ENCODE measurements at regions not wholly inside any gene's neighbourhood (a gene's known extent, or its start where the extent isn't known, plus 50 kb on each side); places are given as distances from the start of the nearest gene placed in this dataset.

DNA sequence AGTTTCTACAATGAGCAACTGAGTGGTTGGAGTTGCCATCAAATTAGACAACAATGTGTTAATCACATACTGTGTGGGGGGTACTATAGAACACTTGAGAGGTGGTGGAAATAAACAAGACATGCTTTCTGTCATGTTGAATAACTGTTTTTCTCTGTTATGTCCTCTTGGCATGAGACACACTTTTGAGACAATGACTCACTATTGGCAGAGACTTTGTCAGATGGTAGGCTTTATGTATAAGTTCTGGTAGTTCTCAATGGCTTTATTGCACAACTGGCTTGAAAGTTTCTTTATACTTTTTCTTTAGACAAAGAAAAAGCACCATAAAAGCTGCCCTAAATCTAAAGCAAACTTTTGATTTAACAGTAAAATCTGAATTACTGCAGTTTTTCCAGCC lies 578.7 kb downstream of the ADCYAP1 start:
- DNase-seq (ENCODE audit: low read depth, low spot score) = no peak

DNA sequence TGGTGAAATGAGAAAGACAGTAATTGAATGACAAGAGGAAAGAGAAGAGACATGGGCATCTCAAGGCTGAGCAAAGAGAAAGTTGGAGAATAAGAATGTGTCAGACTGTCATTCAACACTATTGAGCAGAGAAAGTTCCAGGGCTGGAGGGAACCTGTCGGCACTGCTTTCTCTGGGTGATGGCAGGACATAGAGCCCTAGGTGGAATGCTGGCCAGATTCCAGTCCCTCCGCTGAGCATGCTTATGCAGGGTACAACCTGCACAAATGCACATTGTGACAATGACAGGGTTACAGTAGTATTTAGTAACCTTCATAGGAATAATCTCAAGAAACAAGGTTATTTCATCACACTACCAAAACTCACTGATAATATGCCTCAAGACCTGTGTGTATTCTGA lies 582.8 kb downstream of the ADCYAP1 start:
- no peak for DNase-seq (ENCODE audit: low read depth, low spot score)

DNA sequence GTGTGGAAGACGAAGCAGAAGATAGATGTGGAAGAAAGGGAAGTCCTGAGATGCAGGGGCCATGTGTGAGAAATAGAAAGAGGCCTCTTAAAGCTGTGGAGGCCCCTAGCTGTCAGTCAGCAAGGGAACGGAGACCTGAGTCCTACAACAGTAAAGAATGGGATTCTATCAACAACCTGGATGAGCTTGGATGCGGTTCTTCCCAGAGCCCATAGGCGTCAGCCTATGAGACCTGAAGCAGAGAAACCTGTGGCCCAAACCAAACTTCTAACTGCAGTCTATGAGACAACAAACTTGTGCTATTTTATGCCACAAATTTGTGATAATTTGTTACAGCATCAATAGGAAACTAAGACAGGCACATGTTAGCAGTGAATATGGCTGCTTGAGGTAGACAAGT lies 583.7 kb downstream of the ADCYAP1 start:
- DNase-seq (ENCODE audit: low read depth, low spot score) = no peak

DNA sequence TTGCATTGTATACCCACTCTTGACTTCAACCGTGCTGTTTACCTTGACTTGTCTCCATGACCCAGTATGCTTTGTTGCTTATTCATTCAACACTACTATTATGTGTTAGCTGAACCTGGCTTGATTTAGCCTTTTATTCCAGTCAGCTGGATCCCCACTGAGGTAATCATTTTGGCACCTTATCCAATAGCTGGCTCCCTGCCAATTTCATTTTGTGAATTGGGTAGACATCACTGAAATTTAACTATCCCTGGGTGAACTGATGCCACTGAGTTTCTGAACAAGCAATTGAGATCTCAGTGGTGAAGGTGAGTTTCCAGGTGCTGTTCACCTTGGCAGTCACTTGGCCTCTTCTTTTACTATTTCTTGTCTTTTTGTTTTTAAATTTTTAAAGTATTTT lies 584.3 kb downstream of the ADCYAP1 start:
- DNase-seq (ENCODE audit: low read depth, low spot score) = no peak

DNA sequence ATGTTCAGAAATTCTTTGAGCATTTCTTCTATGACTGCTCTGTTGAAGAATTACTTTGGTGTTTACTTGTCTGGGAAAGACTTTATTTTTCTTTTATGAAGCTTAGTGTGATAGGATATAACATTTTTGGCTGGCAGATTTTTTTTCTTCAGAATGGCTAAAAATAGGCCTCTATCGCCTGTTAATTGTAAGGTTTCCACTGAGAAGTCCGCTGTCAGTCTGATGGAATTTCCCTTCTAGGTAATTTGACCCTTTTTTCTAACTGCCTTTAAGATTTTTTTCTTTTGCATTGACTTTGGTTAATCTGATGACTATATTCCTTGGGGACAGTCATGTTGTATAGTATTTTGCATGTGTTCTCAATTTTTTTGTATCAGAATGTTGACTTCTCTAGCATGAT lies 590.7 kb downstream of the ADCYAP1 start:
- no peak for DNase-seq (ENCODE audit: low read depth, low spot score)

DNA sequence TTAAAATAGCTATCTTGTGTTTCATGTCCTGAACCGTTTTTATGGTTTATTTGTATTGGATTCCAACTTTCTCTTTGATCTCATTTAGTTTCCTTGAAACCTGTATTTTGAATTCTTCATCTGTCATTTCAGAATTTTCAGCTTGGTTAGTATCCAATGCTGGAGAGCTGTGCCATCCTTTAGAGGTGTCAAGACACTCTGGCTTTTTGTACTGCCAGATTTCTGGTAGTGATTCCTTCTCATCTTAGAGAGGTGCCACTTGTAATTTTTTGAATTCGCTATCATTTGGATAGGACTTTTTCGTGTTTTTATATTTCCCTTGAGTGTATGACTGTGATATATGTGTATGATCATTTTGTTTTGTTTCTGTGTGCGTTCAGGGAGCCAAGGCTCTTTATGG lies 591.4 kb downstream of the ADCYAP1 start:
- no peak for DNase-seq (ENCODE audit: low read depth, low spot score)

DNA sequence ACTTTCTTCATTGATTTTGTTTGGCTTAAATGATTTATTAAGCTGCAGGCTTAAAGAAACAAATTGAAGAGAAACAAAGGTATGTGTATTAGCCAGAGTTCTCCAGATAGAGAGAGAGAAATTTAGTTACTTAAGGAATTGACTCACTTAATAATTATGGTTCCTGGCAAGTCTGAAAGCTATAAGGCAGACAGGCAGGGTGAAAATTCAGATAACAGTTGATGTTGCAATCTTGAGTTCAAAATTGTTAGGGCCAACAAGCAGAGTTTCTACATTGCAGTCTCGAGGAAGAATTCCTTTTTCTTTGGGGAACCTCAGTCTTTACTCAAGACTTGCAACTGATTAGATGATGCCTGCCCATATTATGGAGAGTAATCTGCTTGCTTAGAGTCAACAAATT lies 593.5 kb downstream of the ADCYAP1 start:
- DNase-seq (ENCODE audit: low read depth, low spot score) = no peak

DNA sequence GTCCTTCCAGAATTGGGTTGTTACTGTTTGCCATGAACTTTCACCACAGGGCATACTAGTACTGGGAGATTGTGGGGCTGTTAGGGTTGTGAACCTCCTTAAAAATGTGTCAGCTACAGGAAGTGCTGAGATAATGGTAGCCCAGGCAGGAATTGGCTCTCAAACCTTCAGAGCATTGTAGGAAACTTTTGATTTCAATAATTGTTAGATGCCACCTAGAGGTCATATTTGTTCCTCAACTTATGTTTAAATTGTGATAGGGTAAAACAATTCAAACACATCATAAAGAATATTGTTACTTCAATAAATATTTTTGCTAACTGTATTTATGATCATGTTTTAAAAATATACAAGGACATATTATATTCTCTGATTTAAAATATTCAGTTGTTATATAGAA lies 594.6 kb downstream of the ADCYAP1 start:
- DNase-seq (ENCODE audit: low read depth, low spot score) = no peak

DNA sequence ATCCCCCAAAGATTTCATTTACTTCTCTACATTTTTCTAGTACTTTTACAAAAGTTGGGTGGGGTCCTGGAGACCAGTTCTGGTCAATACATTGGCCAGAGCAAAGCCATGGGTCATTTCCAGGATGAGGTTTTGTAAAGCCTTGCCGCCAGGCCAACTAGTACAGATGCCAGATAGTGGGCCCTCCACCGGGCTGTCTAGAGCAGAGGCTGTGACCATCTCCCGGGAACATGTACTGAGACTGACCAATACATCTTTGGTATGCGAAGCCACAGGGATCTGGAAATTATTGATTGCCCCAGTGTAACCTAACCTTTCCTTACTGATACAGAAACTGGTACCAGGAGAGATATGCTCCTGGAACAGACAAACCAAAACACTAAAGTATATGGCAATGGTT lies 599.2 kb downstream of the ADCYAP1 start:
- no peak for DNase-seq (ENCODE audit: low read depth, low spot score)

DNA sequence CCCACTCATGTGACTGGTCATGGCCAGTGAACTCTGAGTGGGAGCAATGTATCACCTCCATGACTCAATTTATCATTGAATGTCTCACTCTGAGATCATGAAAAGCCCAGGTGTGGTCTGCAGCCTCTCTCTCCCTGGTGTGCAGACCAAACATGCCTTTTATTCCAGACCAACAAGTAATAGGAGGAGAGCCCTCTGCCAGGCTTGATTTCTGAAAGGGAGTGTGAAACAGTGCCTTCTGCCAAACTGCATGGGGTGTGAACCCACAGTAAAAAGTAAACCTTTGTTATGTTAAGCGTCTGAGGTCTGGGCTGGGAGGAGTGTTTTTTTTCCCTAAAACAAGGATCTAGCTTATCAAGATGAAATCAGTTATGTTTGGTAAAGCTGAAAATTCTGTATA lies 601.2 kb downstream of the ADCYAP1 start:
- DNase-seq (ENCODE audit: low read depth, low spot score) = peak; percentile 31

DNA sequence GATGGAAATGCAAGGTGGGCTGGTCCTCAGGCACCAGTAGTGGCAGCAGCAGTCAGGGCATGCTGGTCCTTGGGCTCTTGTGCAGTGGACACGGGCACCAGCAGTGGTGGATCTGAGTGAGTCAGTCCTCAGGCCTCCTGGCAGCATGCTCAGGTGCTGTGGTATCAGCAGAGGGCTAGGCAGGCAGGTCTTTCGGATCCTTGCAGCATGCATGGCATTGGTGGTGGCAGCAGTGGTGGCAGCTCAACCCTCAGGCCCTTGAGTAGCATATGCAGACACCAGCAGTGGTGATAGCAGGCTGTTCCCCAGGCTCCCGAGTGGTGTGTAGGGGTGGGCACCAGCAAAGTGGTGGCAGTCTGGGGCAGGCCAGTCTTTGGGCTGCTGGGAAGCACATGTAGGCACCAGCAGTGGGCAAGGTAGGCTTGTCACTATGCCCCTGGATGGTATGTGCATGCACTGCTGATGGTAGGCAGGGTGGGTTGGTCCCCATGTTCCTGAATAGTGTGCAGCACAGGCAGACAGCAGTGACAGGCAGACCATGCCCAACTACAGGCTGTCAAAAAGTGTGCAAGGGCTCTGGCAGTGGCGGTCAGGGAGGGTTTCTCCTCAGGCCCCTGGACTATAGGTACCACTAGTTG lies 606.0 kb downstream of the ADCYAP1 start:
- DNase-seq (ENCODE audit: low read depth, low spot score) = no peak

DNA sequence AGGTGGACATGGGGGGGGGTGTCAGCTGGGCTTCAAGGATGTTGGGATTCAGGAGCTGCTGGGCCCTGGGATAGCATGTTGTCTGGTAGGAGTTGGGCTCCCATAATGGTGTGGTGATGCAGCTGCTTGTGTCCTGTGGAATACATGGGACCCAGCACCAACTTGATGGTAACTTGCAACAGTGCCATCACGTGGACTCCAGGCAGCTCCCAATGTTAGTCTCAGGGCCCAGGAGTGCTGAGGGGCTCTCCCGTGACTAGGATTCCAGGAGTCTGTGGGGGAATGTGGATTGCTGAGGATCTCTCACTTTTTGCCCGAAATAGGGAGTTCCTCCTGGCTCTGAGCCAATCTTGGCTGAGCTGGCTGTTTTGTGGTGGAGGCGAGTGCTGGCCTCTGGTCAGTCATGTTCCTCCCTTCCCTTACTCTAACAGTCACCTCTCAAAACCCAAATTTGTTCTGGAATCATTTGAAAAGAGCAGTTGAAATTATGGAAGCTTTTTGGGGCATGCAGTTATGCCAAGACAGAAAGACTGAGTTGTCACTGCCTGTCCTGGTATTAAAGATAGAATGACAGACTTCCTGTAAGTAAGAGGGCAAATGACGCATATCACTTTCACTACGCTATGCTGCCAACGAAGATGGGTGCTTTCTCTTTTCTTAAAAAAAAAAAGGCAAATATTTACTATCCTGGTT lies 607.1 kb downstream of the ADCYAP1 start:
- DNase-seq (ENCODE audit: low read depth, low spot score) = no peak

DNA sequence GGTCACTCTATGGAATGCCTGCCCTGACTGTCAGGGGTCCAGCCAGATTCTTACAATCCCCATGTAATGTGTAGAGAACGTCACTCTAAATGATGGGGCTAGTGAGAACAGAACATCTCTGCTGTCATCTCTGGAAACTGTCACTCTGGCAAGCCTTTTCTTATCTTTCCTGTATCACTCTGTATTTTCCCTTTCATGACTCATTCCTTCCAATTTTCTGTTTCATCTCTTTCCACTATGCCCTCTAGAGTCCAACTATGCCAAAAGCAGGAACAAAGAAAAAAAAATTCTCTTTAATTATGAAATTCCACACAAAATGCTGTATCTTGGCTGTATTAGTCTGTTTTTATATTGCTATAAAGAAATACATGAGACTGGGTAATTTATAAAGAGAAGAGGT lies 608.8 kb downstream of the ADCYAP1 start:
- DNase-seq (ENCODE audit: low read depth, low spot score) = no peak

DNA sequence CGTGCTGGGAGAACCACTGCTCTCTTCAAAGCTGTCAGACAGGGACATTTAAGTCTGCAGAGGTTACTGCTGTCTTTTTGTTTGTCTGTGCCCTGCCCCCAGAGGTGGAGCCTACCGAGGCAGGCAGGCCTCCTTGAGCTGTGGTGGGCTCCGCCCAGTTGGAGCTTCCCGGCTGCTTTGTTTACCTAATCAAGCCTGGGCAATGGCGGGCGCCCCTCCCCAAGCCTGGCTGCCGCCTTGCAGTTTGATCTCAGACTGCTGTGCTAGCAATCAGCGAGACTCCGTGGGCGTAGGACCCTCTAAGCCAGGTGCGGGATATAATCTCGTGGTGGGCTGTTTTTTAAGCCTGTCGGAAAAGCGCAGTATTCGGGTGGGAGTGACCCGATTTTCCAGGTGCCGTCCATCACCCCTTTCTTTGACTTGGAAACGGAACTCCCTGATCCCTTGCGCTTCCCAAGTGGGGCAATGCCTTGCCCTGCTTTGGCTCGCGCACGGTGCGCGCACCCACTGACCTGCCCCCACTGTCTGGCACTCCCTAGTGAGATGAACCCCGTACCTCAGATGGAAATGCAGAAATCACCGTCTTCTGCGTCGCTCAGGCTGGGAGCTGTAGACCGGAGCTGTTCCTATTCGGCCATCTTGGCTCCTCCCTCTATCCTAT lies 617.0 kb downstream of the ADCYAP1 start:
- DNase-seq (ENCODE audit: low read depth, low spot score) = peak; percentile 34

DNA sequence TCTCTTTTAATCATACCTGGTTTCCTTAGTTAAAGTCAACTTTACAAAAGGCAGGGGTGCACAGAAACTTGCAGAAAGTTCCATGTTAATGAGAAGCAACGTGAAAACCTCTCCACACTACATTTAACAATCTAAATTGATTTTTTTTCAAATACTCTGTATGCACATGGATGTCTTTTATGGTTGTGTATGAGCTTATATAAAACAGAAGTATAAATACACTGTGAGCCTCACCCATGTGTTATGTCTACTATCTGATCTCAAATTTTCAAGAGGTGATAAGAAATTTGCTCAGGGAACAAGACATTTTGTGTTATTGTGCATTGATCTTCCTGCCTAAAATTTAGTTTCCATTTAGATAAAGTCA lies 617.6 kb downstream of the ADCYAP1 start:
- peak; percentile 17 for DNase-seq (ENCODE audit: low read depth, low spot score)

DNA sequence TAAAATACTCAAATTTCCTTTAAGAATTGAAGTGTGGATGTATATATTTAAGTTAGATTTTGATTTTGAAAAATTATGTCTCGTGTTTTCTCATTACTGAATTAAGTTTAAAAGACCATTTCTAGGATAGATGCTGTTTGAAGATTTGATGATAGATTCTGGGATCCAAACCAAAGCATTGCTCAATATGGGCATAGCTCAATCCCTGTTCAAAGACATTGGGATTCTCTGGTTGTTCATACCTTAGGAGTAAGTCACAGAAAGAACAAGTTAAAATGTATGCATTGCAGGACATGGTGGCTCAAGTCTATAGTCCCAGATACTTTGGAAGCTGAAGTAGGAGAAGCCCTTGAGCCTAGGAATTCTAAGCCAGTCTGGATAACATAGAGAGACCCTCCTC lies 622.3 kb downstream of the ADCYAP1 start:
- no peak for DNase-seq (ENCODE audit: low read depth, low spot score)

DNA sequence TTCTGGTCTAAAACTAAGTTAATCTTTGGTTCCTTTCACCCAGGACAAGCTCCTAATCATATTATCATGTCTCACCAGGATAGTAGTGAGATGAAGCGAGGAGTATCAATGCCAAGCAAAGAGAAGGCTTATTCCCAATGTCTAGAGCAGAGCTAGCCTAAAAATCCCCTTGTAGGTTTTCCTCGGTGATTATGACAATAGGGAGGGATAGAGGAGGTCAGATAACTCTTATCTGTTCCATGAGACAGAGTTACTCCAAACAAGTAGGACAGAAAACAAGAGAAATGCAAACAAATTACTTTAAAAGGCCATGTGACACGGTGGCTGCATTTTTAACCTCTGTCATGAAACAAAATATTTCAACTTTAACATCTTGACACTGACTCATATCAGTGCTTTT lies 623.1 kb downstream of the ADCYAP1 start:
- no peak for DNase-seq (ENCODE audit: low read depth, low spot score)

DNA sequence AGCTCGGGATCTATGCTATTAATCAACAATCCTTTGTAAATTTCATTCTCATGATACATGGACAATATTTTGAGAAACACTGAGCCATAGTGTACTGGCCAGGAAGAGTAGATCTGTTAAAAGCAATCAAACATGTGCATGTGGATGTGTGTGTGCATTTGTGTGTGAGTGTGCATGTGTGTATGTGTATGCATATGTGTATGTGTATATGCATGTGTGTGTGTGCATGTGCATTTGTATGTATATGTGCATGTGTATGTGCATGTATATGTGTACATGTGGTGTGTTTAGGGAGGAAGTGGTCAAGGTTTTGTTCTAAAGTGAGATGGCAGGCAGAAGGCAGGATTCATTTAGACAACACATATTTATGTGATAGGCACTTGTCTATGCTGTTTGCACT lies 623.8 kb downstream of the ADCYAP1 start:
- no peak for DNase-seq (ENCODE audit: low read depth, low spot score)

DNA sequence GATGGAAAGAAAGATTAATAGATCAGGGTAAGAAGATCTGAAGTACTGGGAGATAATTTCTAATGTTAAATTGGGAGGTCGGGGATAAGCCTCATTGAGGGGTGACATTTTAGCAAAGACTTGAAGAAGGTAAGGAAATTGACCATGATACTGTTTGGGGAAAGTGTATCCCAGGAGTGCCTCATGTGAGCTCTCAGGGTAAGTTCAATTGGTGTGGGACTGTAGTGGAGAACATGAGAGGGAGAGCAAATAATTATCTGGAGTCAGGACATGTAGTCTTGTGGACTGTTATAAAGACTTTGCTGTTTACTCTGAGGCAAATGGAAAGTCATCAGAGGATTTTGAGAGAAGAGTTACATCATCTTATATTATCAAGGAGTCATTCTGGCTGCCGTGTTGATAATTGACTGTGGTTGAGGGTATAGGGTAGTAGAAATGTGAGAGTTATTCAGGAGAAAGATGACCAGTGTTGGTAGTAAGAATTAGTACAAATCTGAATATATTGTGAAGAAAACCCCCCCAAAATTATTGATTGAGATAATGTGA lies 624.4 kb downstream of the ADCYAP1 start:
- DNase-seq (ENCODE audit: low read depth, low spot score) = no peak

DNA sequence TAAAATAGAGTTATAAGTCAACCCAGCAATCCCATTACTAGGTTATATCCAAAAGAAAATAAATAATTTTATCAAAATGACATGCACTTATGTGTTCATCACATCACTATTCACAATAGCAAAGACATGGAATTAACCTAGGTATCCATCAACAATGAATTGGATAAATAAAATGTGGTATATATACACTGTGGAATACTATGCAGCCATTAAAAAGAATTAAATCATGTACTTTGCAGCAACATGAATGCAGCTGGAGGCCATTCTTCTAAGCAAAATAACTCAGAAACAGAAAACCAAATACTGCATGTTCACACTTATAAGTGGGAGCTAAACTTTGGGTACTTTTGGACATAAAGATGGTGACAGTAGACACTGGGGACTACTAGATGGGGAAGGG lies 626.0 kb downstream of the ADCYAP1 start:
- DNase-seq (ENCODE audit: low read depth, low spot score) = no peak

DNA sequence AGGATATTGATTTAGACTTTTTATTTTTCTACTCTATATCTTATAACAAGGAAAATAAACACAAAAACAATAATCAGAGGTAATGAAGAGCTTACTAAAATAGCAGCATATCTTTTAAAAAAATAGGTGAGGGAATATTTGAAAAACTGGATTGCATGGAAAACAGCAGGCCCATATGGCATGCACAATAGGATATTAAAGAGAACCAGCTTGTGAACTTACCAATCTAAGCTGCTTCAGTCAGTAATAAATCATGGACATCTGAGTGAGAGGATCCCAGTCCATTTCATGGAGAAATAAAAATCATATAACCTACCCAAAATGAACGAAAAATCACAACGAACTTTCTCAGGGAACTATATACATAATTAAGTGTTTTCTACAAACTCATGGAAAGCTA lies 634.6 kb downstream of the ADCYAP1 start:
- DNase-seq (ENCODE audit: low read depth, low spot score) = no peak

DNA sequence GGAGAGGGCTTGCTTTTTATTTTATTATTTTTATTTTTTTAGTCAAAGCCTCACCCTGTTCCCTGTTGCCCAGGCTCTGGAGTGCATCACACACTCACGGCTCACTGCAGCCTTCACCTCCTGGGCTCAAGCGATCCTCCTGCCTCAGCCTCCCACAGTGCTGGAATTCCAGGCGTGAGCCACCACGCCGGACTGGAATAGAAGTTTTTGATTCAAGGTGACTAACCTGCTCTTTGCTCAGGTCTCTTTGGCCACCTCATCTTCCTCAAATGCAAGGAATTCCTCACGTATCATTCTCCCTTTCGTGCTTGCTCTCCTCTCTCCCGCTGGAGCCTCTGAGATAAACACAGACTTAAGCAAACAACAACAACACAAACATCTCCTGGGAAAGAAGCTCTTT lies 636.8 kb downstream of the ADCYAP1 start:
- no peak for DNase-seq (ENCODE audit: low read depth, low spot score)

DNA sequence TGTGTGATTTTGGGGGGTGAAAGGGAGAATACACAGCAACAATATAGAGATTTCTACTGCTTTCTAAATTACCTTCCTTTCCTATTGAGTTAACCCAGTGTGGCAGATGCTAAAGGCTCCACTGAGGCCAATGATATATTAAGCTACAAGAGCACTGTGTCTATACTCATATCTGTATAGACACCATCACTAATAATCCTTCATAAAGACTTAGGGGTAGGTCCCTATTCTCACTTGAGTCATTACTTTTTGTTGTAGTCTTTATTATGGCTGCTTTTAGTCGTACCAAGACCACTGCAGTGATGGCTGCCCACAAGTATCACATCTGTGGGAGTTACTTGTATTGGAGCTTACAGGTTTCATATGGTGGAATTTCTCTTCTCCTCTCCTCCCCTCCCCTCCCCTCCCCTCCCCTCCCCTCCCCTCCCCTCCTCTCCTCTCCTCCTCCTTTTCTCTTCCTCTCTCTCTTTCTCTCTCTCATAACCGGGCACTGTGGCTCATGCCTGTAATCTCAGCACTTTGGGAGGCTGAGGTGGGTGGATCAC lies 637.6 kb downstream of the ADCYAP1 start:
- no peak for DNase-seq (ENCODE audit: low read depth, low spot score)

All from ELF-1 (cell line).